ENCODE measurements at regions not wholly inside any gene's neighbourhood (a gene's known extent, or its start where the extent isn't known, plus 50 kb on each side); places are given as distances from the start of the nearest gene placed in this dataset.

- DNase-seq: no peak
Measured at GRCh38 chr13:30126903-30127428, 180.4 kb downstream of the KATNAL1 start.

- DNase-seq: peak; percentile 29
Measured at GRCh38 chr13:30125422-30126073, 181.8 kb downstream of the KATNAL1 start.

GRCh38 chr13:30124131-30124768 is 183.1 kb downstream of the KATNAL1 start:
- no peak for DNase-seq

- DNase-seq: no peak
Measured at GRCh38 chr13:30123575-30123974, 183.8 kb downstream of the KATNAL1 start.

- no peak for DNase-seq
Measured at GRCh38 chr13:30121666-30122065, 185.7 kb downstream of the KATNAL1 start.

GRCh38 chr13:30121244-30121643 is 186.1 kb downstream of the KATNAL1 start:
- DNase-seq: no peak

- no peak for DNase-seq
Measured at GRCh38 chr13:30120133-30120822, 187.1 kb downstream of the KATNAL1 start.

- no peak for DNase-seq
Measured at GRCh38 chr13:30119476-30119875, 187.9 kb downstream of the KATNAL1 start.

- DNase-seq: no peak
Measured at GRCh38 chr13:30116379-30116778, 191.0 kb downstream of the KATNAL1 start.

- no peak for DNase-seq
Measured at GRCh38 chr13:30115257-30115600, 192.1 kb downstream of the KATNAL1 start.

- peak; percentile 88 for DNase-seq
Measured at GRCh38 chr13:30114571-30115256, 192.6 kb downstream of the KATNAL1 start.

GRCh38 chr13:30113983-30114570 is 193.3 kb downstream of the KATNAL1 start:
- DNase-seq: no peak

GRCh38 chr13:30113551-30113950 is 193.8 kb downstream of the KATNAL1 start:
- no peak for DNase-seq

- peak; percentile 90 for DNase-seq
Measured at GRCh38 chr13:30112602-30113435, 194.5 kb downstream of the KATNAL1 start.

- DNase-seq: peak; percentile 9
Measured at GRCh38 chr13:30111810-30112209, 195.5 kb downstream of the KATNAL1 start.

- DNase-seq: no peak
Measured at GRCh38 chr13:30110301-30111070, 196.9 kb downstream of the KATNAL1 start.

- no peak for DNase-seq
Measured at GRCh38 chr13:30109471-30110135, 197.7 kb downstream of the KATNAL1 start.

- DNase-seq: no peak
Measured at GRCh38 chr13:30108913-30109237, 198.5 kb downstream of the KATNAL1 start.

- DNase-seq: no peak
Measured at GRCh38 chr13:30108216-30108912, 199.0 kb downstream of the KATNAL1 start.

All from dermis blood vessel endothelial cell (primary cell).